Fibroblast of skin of right biceps (primary cell): ENCODE measurements at regions not wholly inside any gene's neighbourhood (a gene's known extent, or its start where the extent isn't known, plus 50 kb on each side); places are given as distances from the start of the nearest gene placed in this dataset.
A peak's percentile ranks its signal among the peaks of the same experiment; 100 is the strongest.

ENCODE experiments used
- DNase-seq: peaks from one replicate; pipeline ENCODE4 v3.0.0-alpha.2; 2013

DNA sequence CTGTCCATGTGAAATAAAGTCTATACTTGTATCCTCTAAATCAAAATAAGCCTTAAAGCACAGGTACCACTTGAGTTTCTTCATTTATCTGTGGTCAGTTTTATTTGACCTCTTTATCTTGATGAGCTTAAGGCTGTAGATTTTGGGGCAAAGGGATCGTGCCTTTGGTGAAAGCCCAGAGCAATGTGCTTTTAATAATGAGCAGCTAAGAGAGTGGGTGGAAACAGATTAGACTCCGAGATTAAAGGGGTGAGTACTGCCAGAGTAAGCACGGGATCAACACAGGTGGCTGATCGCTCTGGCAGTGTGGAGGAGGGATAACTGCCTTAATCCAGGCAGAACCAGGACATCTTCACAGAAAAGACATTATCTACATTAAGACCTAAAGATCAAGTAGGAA is 280.4 kb downstream of the TDRD15 start:
- no peak for DNase-seq

DNA sequence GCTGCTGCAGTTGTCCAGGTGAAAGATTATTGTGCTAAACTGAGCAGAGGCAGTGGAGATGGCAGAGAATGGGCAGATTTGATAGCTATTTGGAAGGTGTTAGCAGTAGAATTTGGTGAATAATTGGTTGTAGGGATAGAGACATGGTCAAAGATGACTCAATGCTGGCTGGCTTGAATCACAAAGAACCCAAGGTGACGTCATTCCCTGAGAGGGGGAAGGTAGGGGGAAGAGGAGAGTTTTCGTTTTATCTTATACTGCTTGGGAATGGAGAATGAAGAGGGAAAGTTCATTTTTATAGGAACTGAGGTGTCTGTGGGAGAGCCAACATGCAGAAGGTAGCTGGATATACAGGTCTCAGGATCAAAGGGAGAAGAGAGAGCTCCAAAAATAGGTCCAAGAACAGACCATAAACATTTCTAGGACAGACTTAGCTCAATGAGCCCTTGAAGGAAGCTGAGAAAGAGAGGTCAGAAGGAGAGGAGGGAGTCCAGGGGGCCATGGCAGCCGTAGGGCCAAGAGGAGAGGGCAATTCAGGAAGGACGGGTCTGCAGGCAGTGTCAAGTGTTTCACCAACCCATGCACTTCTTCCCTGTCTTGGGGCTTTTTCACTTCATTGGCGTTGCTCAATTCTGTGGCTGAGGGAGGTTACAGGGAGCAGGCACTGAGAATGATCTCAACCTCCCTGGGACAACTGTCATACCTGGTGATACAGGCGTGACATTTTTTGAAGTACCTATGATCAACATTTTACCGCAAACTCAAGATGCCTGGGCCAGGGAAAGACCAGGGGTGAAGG is 281.3 kb downstream of the TDRD15 start:
- DNase-seq: peak; percentile 19

DNA sequence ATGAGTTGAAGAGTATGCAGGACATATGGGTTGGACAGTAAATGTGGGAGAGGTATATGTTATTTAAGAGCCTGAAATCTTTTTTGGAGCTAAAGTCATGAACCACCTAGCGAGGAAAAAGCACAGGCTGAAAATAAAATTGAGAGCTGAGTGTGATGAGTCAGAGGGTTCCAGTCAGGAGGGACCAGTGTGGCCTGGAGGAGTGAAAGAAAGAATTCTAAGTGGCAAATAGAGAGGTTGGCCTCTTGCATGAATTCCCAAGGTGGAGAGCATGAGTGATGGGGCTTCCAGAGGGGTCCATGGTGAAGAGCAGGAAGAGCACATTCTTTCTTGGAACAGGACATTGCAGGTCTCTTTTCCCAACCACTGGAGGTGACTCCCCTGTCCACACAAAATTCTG is 282.6 kb downstream of the TDRD15 start:
- DNase-seq: no peak

GRCh38 chr2:21406911-21407310 is 283.1 kb downstream of the TDRD15 start:
- no peak for DNase-seq

GRCh38 chr2:21407851-21408250 is 284.1 kb downstream of the TDRD15 start:
- no peak for DNase-seq

DNA sequence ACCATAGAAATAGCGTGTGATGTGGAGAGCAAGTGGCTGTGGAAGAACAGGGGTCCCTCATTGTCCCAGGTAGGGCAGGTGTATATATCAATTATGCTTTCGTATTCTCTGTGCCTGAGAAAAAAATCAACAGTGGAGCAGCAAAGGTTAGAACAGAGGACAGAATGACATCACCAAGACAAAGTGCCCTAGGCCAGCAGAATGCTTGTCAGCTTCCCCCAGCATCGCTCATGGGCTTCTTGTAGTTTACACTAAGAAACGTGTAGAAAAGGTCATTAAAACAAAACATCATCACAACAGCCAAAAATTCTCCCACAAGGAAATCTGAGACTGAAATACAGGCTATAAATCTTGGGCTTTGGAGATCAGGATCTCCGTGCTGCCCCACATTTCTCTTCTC is 288.0 kb downstream of the TDRD15 start:
- DNase-seq: no peak

DNA sequence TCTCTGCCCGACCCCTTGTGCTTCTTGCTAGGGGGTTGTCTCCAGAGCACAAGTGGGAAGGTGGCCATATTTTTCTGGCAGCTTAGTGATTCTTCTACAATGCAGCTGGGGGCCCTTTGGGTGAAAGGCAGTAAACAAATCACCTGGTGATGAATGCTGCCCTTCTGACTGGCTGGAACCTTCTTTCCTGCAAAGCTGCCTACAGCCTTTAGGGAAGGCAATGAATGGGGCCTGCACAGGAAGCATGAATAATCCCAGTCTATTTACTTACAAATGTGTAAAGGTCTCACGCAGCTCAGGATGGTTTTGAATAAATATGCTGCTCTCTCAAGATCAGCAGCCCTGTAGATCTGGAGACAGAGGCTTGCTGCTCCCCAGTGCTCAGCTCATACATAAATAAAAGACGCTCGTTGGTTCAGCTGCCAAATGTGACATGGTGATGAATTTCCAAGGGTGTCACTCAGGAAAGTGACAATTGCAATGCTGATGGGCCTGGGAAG is 289.2 kb downstream of the TDRD15 start:
- no peak for DNase-seq

GRCh38 chr2:21415234-21415633 is 291.5 kb downstream of the TDRD15 start:
- DNase-seq: no peak

GRCh38 chr2:21416226-21416625 is 292.5 kb downstream of the TDRD15 start:
- DNase-seq: no peak

DNA sequence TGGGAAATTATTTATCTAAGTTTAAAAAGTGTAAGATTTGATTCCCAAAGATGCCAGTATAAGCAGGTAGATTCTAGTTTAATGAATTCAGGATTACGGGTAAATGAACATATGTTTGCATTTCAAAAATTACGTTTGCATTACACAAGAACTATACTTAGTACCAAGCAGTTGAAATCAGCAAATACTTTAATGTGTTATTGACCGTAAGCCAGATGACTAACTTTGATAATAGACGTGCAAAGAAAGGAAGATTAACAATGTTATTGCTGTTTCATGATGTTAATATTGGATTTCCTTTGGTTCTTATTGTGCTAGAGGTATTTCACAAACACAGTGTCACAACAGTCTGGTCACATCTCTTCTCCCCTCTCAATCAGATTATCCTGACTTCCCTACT is 294.7 kb downstream of the TDRD15 start:
- DNase-seq: no peak

GRCh38 chr2:21420553-21421335 is 297.0 kb downstream of the TDRD15 start:
- no peak for DNase-seq

- peak; percentile 16 for DNase-seq
Observed at GRCh38 chr2:21422050-21422449, 298.3 kb downstream of the TDRD15 start.

DNA sequence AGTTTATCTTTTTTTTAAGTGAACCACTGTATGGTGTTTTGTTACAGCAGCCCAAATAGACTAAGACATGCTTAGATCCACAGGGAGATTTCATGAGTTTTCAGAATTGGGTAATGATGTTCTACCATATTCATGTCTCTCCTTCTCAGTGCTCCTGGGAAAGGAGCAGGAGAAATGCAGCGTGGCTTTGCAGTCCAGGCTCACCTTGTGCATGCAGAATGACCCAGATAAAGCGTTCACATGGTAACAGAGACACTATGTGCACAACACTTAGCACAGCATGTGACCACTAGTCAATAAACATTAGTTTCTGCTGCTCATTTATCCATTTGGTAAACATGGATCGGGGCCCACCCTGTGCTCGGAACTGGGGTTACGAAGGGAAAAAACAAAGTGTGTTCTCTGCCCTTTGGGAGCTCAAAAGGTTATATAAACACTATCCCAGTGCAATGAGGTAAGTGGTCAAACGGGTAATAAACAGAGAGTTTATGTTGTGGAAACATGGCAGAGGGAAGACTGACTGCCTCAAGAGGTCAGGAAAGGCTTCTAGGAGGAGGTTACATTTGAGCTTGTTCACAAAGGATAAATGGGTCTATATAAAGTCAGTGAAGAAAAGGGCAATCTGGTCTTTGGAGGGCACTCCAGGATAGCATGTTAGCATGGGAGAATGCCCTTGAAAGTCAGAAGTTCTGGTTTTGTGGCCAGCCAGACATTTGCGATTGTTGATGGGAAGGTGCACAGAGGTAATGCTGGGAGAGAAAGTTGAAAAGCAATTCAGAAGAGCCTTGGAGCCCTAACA is 299.2 kb downstream of the TDRD15 start:
- DNase-seq: no peak

DNA sequence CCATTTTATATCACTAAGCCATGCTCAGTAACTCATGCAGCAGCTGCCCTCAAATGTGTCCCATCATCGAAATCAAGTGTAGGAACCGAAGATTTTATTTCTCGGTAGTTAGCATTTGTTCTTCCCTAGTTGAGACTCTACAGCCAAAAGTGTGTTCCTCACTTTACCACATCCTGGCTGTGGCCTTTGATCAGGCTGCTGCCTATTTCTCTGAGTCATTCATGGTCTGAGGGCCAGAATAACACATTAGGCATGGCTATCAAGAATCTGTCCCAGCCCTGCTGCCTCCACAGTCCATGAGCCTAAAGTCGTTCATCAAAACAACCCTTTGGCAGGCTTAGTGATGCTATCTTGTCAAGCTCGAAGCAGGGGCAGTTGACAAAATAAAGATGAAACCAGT is 300.1 kb downstream of the TDRD15 start:
- no peak for DNase-seq

DNA sequence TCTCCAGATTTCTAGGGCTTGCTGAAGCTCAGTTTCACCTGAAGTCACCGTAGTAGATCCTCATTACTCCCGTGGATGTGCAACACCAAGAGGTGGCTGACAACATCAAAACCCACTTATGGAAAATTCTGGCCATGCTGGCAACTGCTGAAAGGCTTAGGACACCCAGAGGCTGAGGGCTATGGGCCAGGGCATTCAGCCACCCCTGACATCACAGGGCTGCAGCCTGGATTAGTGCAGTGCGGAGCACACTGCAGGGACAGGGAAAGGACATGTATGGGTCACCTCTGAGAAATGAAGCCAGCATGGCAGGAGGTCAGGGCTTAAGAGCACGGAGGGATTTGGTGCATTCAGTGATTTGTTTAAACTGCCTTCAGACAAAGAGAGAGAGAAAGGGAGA is 300.6 kb downstream of the TDRD15 start:
- DNase-seq: no peak

DNA sequence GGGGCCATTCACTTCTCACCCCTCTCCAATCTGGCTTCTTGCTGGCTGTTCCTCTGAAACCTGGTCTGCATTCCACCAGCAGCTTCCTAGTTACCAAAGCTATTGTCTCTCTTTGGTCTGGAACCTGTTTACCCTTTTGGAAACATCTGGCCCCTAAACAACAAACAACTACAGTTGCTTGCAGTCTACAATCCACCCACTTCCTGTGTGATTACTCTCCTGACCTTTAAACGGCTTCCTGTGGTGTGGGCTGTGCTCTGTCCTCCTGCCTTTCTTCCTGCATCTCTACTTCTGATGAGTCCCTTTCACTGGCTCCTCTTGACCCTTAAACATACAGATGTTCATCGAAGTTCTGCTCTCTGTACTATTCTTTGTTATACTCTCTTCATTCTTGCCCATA is 303.8 kb downstream of the TDRD15 start:
- DNase-seq: no peak

DNA sequence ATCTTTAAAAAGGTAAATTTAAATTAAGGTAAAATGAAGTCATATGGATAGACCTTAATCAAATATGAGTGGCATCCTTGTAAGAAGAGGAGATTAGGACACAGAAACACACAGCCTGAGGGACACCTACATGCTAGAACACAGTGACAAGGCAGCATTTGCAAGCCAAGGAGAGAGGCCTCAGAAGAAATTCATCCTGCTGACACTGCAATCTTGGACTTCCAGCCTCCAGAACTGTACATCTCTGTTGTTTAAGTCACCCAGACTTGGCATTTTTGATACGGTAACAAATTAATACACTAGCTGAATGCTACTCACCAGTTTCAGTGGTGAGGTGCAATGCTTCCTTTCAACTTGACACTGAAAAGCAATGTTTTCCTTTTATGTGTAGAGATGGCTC is 305.0 kb downstream of the TDRD15 start:
- no peak for DNase-seq

- no peak for DNase-seq
Observed at GRCh38 chr2:21429747-21430146, 306.0 kb downstream of the TDRD15 start.

- no peak for DNase-seq
Observed at GRCh38 chr2:21431078-21431477, 307.3 kb downstream of the TDRD15 start.

DNA sequence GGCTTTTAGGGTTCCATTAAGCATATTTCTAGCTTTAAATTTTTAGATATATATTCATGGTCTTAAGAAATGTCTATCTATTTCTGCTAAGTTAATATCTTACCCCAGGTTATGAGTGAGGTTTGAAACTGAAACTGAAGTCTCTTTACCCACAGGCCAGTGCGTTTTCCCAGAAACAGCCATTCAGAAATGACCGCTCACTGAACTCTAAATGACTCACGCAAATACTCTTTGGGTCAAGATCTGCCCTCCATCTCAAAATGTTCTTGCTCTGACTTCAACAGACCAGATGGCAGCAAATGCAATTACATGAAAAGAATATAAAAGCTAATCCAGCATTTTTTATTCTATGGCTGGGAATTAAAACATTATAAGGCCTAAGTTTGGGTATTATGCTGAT is 315.2 kb downstream of the TDRD15 start:
- DNase-seq: peak; percentile 8

DNA sequence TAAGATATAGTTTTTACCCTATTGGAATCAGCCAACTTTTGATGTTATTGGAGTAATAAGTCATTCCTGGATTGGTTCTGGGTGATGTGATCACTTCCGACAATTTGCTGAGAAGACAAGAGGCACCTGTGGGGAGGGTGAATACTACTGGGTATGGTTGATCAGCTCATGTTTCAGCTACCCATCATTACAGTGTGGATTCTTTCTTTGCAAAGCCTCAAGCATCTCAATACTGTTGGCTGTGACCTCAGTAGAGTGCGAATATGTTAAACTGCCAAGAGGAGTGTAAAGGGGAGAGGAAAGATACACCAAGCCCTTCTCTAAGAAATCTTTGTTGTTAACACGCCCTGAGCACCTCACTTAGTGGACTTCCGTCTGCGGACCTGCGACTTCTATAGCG is 317.7 kb downstream of the TDRD15 start:
- DNase-seq: no peak

DNA sequence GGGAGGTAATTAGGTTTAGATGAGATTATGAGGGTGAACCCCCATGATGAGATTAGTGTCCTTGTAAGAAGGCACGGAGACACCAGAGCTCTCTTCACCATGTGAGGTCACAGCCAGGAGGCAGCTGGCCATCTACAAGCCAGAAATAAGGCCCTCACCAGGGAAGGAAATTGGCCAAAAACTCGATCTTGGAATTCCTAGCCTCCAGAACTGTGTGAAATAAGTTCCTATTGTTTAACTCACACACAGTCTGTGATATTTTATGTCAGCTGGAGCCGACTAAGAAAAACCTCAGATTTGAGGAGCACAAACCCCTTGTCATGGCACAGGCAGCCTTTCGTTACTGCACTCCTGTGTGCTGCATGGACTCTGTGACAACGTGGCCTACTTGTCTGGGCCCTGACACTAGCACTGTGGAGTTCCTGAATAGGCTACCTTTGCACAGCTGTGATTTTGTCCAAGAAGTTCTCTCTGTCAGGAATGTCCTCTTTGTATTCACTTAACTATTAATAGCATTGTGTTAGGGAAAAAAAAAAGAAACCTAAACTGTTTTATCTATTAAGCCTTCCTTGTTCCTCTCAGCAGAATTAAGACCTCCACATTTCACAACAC is 319.8 kb downstream of the TDRD15 start:
- DNase-seq: no peak

- DNase-seq: no peak
Observed at GRCh38 chr2:21449881-21450280, 326.1 kb downstream of the TDRD15 start.
